Ascending aorta (tissue), 2 donors: ENCODE measurements at regions not wholly inside any gene's neighbourhood (a gene's known extent, or its start where the extent isn't known, plus 50 kb on each side); places are given as distances from the start of the nearest gene placed in this dataset.

ENCODE experiments used
- DNase-seq, 2 donors: peaks; one replicate each; pipeline ENCODE4 v3.0.0-alpha.2; 2019; ENCODE audit warnings: low spot score in 2 of 2
- H3K27ac ChIP-seq, 2 donors: fragments of 200-600 bp; sonication (generic); one replicate each; pipeline ENCODE4 v1.5.1; 2016 to 2017; ENCODE audit warnings: mild to moderate bottlenecking in 1 of 2
- H3K27me3 ChIP-seq: fragments of 200-600 bp; sonication (generic); one replicate; pipeline ENCODE4 v1.5.1; 2017
- H3K36me3 ChIP-seq, 2 donors: fragments of 200-600 bp; sonication (generic); one replicate each; pipeline ENCODE4 v1.5.1; 2016
- H3K4me1 ChIP-seq, 2 donors: fragments of 200-600 bp; sonication (generic); one replicate each; pipeline ENCODE4 v1.5.1; 2016 to 2017; ENCODE audit warnings: mild to moderate bottlenecking in 1 of 2
- H3K4me3 ChIP-seq, 2 donors: fragments of 200-600 bp; sonication (generic); one replicate each; pipeline ENCODE4 v1.5.1; 2016 to 2017; ENCODE audit warnings: mild to moderate bottlenecking in 1 of 2
- H3K9me3 ChIP-seq, 2 donors: fragments of 200-600 bp; sonication (generic); one replicate each; pipeline ENCODE4 v1.5.1; 2016
- intact Hi-C: fragments of 100-400 bp; cut with DNase I; formaldehyde crosslinking; loops from one replicate; pipeline ENCODE4 v1.15.1; 2023
- TF ChIP-seq, protein P1 (sequence below), 3 experiments: fragments of 200-600 bp in 2 of 3; fragments of 450-650 bp in 1 of 3; sonication (generic) in 2 of 3; IDR thresholded peaks; one replicate each; pipeline ENCODE4 v1.5.1; 2016 to 2019; ENCODE audit warnings: antibody characterized with exemption in 3 of 3, mild to moderate bottlenecking in 1 of 3, moderate library complexity in 1 of 3

DNA sequence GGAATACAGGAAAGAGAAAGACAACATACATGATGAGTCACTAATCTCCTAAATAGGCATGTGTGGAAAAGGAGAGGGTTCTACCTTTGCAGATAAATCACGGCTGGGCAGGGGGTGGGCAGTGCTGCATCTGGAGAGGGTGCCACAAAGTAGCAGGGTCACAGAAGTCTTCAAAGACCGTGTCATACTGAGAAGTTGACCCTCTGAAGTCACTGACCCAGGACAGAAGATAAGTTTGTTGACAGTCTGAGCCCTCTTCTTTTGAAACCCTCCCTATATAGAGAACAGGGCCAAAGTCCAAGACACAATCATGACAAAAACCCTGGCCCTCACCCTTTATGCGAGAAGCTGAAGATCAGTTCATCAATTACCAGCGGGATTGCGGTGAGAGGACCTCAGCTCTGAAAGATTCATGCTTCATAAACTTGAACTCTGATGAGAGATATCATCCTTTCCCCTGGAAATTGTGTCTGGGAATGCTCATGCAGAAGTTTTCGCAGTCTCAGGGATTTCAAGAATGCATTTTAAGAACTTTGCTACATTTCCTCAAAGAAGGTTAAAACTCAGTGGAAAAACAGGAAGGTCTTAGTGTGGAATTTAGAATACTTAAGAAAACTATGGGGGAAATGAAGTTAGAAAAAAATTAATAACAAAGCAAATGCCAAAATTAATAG lies 129.5 kb downstream of the FAM124B start:
- intact Hi-C loops, result no loop called here
- Histone ChIP-seq H3K4me1 (no peaks in the 10 kb centered on the region), H3K27ac (no peak overlapping the region), H3K27me3 (no peaks in the 10 kb centered on the region), H3K9me3 (no peaks in the 10 kb centered on the region), H3K36me3 (no peaks in the 10 kb centered on the region), H3K4me3 (no peak overlapping the region)
- TF ChIP-seq, protein P1, sequence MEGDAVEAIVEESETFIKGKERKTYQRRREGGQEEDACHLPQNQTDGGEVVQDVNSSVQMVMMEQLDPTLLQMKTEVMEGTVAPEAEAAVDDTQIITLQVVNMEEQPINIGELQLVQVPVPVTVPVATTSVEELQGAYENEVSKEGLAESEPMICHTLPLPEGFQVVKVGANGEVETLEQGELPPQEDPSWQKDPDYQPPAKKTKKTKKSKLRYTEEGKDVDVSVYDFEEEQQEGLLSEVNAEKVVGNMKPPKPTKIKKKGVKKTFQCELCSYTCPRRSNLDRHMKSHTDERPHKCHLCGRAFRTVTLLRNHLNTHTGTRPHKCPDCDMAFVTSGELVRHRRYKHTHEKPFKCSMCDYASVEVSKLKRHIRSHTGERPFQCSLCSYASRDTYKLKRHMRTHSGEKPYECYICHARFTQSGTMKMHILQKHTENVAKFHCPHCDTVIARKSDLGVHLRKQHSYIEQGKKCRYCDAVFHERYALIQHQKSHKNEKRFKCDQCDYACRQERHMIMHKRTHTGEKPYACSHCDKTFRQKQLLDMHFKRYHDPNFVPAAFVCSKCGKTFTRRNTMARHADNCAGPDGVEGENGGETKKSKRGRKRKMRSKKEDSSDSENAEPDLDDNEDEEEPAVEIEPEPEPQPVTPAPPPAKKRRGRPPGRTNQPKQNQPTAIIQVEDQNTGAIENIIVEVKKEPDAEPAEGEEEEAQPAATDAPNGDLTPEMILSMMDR (IDR thresholded peaks at IDR 0.05), result no peak
- DNase-seq, result no peak

DNA sequence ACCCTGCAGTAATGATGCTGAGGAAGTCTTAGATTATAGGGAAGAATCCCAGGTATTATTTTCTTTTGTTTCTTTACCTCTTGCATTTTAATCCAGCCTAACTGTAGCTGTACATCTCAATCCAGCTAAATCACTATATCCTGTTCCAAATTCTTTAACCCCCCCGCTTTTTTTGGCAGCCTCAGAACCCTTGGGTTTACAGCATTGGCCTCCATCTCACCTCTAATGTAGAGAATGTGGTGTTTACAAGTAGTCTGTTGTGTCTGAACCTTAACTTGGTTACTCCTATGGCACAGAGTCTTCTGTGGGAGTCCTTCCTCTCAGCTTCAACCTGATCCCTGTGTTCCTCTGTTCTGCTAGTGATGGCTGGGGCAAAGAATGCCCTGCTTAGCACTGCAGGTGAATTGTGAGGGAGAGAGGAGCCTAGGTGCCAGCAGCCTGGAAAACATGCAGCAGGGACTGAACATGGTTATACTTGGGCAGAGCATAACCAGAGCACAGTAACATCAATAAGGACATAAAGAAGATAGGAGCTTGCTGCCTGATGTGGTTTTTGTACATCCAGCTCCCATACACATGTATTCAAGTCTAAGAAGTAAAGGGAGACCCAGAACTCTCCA lies 130.2 kb downstream of the FAM124B start:
- TF ChIP-seq, protein P1 (IDR thresholded peaks at IDR 0.05), result no peak
- Histone ChIP-seq H3K4me3 (no peak overlapping the region), H3K4me1 (no peaks in the 10 kb centered on the region), H3K36me3 (no peaks in the 10 kb centered on the region), H3K27ac (no peak overlapping the region), H3K9me3 (no peaks in the 10 kb centered on the region), H3K27me3 (no peaks in the 10 kb centered on the region)
- no peak for DNase-seq
- intact Hi-C loops, result no loop called here

DNA sequence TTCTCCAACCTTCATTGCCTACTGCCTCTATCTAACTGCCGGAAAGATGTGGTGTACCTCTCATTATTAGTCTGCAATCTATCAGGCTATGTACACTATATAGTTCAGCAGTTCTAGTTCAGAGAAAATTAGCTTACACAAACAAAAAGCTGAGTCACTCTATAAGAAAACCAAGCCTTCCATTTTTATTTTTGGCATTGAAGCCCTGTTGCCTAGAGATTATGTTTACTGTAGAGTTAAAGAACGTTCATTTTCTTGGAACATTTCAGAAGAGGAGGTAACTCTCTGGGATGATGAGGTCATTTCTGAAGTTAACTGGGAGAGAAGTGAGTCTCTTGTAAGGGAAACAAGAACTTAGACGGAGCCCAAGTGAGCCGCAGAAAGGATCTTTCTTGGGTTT lies 133.5 kb downstream of the FAM124B start:
- TF ChIP-seq, protein P1 (IDR thresholded peaks at IDR 0.05), result no peak
- Histone ChIP-seq H3K36me3 (no peaks in the 10 kb centered on the region), H3K9me3 (no peaks in the 10 kb centered on the region), H3K27me3 (no peaks in the 10 kb centered on the region), H3K4me1 (peaks cover 0 to 6% of the 10 kb centered on the region in 2 donors), H3K4me3 (no peak overlapping the region), H3K27ac (peak overlapping the region; percentile 25 to 53)
- no peak for DNase-seq
- intact Hi-C loops, result no loop called here

DNA sequence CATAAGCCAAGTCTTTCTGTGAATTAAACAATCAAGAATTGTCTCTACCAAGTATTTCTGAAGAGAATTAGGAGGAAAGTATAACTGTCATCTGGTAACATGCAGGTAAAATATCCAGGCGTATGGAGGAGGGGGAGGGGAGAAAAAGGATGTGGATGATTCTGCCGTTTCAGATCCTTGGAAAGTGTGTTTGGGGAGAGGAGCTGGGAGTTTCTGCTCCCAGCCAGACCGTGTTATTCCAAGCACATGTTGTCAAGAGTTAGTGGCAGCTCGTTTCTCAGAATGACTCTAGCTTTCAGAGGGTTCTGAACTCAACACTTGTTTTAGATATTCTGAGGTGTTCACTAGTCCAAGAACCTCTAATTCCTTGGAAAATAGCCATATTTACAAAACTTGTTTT lies 137.6 kb downstream of the FAM124B start:
- intact Hi-C loops, result no loop called here

DNA sequence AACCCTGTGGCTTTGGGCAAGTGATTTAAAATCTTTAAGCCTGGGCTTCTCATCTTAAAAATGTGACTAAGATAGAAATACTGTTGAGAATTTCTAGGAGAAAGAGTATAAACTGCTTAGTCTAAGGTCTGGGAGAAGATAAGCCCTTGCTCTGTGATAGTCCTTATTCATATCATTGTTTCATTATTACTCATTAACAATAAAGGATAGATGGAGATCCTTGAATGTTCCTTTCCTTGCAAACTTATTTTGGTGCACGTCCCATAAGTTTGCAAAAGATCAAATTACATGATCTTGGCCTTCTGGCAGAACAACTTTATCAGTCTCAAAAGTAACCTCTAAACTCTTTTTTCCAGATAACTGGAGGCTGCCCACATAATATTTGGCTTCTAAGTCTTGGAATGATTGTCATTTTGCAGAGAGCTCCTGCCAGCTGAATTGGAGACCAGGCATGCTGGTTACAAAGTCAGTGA lies 138.3 kb downstream of the FAM124B start:
- no peaks in the 10 kb centered on the region for H3K9me3 ChIP-seq
- no peak overlapping the region for H3K4me3 ChIP-seq
- DNase-seq, result no peak
- H3K4me1 ChIP-seq, result peaks cover 0 to 9% of the 10 kb centered on the region in 2 donors
- no peak overlapping the region for H3K27ac ChIP-seq
- no peaks in the 10 kb centered on the region for H3K27me3 ChIP-seq
- no peaks in the 10 kb centered on the region for H3K36me3 ChIP-seq
- intact Hi-C loops, result no loop called here
- TF ChIP-seq, protein P1 (IDR thresholded peaks at IDR 0.05), result no peak

More for the DNA sequence above, 137.6 kb downstream of the FAM124B start:
- H3K27ac ChIP-seq, result no peak overlapping the region
- no peak overlapping the region for H3K4me3 ChIP-seq
- TF ChIP-seq, protein P1 (IDR thresholded peaks at IDR 0.05), result no peak
- no peak for DNase-seq
- peaks cover 0 to 9% of the 10 kb centered on the region in 2 donors for H3K4me1 ChIP-seq
- no peaks in the 10 kb centered on the region for H3K36me3 ChIP-seq
- H3K9me3 ChIP-seq, result no peaks in the 10 kb centered on the region
- no peaks in the 10 kb centered on the region for H3K27me3 ChIP-seq
